GM18517 (cell line): ENCODE measurements at regions not wholly inside any gene's neighbourhood (a gene's known extent, or its start where the extent isn't known, plus 50 kb on each side); places are given as distances from the start of the nearest gene placed in this dataset.

ENCODE experiments used
- ATAC-seq: cut with Tn5 transposase; IDR thresholded peaks from one replicate; pipeline ENCODE4 v1.9.1; 2021; ENCODE audit warnings: mild to moderate bottlenecking, moderate library complexity; ENCODE audit not compliant: unreplicated experiment

DNA sequence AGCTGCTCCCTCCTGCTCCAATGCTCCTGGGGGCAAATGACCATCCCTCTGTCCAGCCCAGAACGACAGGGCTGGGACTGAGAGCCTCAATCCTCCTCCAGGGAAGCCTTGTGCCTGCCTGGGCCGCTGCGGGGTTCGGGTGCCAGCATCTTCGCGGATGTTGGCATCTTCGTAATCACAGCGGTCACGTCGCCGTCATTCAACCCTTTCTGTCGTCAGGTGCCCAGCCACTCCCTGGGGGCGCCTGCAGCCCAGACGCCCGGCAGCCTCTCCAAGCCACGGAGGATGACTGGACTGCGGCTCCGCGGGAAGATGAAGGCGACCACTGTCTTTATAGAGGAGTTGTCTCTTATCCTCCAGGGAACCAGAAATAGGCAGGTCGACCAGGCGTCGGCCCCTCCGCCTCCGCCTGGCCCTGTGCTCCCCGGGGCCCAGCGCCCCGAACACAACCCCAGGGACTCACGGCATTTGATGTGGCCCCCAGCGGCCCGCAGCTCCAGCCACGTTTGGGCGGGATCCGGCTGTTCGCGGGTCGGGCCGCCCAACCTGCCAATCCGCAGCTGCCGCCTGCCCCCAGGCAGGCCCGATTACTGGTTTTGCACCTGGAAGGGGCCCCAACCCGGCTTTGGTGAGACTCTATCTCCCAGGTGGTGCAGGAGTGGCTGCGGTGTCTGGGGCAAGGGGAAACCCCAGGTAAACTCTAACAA is 113.9 kb downstream of the THNSL2 start:
- no peak for ATAC-seq

DNA sequence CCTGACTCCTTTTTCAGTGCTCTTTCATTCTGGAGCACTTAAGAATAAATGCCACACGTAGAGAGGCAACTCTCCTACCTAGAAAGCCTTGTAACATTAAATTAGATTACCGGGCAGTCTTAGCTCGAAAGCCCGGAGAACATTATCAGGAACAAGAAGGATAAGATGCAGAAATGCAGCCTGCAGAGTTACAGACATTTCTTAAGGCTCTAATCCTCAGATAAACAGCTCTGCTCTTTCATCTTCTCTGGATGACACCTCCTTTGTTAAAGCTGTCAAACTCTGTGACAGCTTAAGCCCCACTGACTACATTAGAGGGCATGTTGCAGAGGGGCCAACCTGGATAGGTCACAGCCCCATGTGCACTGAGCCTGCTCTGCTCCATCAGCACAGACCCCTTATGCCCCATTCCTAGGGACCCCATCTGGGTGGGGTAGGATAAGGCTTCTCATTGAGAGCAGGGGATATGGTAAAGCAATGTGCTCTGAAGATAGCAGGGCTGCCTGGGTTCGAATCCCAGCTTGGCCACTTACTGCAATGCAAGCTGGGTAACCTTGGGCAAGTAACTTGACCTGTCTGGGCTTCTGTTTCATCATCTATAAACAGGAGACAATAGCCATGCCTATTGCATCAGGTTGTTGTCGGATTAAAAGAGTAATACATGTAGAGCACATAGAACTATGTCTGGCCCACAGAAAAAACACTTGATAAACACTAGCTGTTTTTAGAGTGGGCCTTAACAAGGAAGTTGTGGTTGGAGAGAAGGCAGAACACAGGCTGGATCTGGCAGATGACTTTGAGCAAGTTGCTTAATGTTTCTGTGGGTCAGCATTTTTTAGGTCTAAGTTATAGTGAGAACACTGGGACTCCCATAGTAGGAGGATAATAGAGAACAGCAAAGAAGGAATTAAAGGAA is 111.4 kb downstream of the THNSL2 start:
- no peak for ATAC-seq

DNA sequence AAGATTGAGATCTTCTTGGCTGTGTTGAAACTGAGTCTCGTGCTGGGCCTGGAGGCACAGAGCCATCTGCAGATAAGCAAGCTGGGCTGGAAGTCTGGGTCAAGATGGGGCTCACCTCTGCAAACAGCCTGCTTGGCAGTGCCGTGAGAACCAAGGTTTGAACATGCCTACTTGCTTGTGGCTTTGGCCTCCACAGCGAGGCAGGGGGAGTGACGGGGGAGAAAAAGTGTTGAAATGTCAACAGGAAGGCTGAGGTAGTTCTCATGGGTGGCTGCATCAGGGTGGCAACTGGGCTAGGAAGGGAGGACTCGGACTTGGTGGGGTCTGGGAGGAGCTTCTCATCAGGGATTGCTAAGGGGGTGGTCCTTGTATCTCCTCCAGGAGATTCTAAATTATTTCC is 99.7 kb downstream of the THNSL2 start:
- ATAC-seq = no peak

DNA sequence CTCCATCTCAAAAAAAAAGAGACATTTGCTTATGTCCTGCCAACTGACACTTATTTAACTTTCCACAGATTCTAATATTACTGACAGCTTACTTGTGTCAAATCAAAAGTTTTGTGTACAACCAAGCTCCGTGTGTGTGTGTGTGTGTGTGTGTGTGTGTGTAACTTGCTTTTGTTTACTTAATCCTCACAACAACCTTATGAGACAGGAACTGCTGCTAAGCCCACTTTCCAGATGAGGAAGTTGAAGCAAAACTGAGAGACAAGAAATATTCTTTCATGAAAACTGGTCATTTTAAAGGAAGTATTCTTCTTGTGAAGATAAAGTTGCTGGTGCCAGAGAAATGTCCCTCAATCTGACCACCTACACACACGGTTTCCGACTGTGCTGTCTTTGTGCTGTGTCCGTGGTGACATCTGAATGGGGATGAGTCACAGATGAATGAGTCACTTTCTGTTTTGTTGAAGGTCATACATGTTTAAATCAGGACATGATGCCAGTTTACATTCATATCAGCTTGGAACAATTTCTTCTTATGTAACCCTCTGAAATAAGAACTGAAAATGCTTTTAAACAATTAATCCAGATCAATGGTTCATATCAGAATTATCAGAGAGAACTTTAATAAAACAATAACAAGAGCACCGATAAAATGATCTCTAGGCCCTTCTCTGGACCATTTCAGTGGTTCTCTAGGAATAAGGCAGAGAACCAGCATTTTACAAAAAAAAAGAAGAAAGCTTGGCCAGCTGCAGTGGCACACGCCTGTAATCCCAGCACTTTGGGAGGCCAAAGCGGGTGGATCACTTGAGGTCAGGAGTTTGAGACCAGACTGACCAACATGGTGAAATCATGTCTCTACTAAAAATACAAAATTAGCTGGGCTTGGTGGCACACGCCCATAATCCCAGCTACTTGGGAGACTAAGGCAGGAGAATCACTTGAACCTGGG is 95.5 kb downstream of the THNSL2 start:
- peak; percentile 86 for ATAC-seq

DNA sequence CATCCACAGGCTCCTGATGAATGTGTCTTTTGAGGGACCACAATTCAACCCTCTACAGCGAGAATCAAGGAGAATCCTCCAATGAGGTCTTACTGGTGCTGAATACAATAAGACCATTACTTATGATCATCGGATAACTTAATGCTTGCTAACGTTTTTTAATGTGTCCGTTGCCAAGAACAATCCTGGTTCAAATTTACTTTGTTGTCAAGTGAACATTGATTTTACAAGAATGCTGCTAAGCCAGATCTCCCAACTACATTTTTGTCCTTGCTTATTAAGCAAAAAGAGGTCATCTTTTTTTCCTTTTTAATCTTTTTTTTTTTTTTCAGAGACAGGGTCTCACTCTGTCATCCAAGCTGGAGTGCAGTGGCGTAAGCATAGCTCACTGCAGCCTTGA is 93.7 kb downstream of the THNSL2 start:
- no peak for ATAC-seq

DNA sequence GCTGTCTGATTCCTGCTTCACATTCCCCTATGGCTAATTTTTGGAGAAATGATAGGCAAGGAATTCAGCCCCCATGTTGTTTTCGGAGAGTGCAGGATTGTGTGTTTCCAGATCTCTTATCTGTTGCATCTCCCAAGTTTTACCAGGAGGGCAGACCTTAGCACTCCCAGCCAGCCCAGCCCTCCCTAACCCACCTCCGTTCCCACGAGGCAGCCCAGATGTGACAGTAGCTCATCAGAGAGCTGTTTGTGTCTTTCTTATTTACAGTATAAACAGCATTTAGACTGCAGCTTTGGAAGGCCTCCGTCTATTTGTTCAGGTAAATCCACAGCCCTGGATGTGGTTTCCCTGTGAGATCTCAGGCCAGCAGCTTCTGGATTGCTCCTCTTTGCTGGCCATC is 91.6 kb downstream of the THNSL2 start:
- ATAC-seq = no peak

DNA sequence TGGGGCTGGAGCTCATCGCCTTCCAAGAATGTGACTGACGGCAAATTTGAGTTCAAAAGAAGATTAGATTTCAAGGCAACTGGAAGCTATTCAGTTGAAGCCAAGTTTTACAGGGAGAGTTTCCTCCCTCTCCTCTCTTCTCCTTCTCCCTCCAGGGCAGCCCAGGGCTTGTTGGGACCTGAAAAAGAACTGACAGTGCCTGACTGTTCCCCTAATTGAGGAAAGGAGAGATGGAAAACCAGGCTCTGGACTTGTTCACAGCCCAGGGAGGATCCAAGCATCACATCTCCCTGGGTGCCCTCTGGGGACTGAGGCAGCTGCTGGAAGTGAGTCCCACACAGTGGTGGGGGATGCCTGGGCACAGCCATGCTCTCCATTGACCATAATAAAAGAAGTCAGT is 88.1 kb downstream of the THNSL2 start:
- no peak for ATAC-seq

DNA sequence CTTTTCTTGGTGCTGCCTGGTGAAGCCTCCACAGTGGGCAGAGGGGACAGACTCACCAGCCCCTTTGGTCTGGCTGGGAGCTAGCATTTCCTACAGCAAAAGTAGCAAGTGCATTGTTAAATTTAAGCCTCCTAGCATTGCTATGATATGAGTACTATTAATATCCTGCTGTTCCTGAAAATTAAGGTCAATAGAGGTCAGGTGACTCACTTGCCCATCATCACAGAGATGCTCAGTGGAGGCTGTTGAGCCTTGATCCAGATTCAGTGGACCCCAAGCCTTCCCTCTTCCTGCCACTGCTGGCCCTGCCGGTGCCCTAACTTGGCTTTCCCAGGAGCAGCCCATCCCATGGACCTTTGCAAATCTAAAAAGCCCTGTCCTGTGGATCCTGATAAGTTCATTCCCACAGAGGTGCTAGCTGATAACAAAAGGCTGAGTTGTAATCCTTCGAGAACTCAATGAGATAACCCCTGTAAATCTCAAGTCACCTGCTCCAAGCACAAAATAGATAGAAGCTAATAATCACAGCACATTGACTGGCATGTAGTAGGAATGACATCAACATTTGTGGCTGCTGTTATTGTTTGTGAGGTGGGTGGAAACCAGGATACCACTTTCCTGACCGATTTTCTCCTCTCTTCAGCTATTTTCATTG is 84.4 kb downstream of the THNSL2 start:
- no peak for ATAC-seq

DNA sequence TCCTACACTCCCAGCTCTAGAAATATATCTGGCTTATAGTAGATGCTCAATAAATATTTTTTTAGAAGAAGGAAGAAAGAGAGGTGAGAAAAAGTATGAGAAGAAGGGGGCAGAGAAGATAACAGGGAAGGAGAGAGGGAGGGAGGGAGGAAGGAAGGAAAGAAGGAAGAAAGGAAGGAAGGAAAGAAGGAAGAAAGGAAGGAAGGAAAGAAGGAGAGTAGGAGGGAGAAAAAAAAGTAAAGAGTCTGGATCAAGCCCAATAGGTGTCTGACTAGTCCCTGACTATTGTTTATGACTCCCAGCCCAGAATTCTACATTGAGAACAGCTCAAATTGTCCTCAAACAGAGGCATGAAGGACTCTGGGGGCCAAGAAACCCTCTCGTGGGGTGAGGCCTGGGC is 83.9 kb downstream of the THNSL2 start:
- no peak for ATAC-seq

DNA sequence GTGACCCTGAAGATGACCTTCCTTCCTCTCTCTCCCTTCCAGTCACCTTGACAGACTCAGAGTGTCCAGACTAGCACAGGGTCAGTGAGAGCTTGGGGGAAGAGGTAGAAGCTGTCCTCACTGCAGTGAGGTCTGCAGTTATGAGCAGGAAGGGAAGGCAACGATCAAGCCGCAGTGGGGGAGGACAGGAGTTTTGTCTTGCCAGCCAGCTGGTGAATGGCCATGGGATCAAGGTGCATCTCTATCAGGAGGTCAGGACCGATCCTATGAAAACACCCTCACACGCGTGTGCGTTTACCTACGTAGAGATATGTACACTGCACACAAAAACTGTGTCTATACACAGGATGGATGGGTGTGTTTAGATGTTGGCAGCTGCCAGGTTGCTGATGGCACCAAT is 83.2 kb downstream of the THNSL2 start:
- no peak for ATAC-seq

DNA sequence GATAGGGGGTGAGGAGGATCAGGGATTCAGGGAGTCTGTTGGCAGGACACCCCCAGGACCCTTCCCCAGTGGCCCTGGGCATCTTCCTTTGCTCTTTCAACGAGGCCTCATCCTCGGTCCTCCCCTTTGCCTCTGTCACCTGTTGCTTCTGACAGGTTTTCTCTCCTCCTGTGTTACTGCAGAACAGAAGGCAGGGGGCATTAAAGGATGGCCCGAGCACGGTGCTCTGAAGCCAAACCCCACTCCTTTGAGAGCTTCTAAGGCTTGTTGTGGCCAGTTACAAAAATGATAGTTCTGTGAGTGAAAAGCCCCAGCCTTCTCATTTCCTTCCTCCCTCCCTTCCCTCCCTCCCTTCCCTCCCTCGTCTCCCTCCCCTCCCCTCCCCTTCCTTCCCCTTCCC is 82.5 kb downstream of the THNSL2 start:
- no peak for ATAC-seq

DNA sequence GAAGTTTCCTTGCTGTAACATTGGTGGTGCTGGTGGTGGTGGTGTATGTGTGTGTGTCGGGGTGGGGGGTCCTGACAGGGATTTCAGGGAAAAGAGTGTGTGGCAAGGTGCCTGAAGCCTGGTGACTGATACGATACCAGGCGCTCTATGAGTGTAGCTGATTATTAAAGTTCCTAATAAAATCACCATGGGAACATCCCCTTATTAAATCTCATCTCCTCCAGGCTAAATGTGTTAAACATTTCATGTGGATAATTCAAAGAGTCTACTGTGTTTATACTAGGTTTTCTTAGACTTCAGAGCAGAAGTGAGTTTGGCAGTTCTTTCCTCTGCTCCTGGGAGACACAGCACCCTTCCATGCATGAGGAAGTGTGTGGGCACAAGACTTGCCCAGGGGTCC is 82.0 kb downstream of the THNSL2 start:
- ATAC-seq = no peak

DNA sequence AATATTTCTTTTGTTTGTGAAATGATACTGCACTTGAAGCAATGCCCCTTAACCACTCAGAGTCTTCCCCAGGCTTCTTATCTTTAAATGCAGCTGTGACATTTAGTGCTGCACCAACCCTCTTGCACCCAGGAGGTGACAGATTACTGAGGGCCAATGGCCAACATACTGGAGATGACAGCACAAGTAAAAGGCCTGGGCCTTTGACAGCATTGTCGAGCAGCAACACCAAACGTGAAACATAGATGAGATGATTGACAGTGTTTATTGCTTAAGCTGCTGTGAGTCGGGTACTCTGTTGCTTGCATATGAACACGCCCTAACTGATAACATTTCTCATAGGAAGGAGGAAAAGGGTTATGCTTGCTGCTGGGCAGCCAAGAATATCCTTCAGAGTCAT is 80.3 kb downstream of the THNSL2 start:
- no peak for ATAC-seq

DNA sequence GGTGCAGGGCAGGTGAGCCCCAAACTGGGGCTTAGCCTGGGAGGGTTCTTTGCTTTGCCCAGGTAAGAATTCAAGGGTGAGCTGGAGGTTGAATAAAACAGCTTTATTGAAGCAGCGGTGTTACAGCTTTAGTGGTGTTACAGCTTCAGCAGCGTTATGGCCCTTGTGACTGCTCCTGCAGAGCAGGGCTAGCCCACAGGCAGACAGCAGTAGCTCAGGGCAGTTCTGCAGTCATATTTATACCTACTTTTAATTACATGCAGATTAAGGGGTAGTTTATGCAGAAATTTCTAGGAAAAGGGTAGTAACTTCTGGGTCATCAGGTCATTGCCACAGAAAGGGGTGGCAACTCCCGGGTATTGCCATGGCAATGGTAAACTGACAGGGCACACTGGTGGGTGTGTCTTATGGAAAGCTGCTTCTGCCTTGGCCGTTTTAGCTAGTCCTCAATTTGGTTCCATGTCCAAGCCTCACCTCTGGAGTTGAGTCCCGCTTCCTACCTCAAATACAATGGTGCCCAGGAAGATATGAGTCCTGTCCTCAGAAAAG is 78.2 kb downstream of the THNSL2 start:
- ATAC-seq = no peak

DNA sequence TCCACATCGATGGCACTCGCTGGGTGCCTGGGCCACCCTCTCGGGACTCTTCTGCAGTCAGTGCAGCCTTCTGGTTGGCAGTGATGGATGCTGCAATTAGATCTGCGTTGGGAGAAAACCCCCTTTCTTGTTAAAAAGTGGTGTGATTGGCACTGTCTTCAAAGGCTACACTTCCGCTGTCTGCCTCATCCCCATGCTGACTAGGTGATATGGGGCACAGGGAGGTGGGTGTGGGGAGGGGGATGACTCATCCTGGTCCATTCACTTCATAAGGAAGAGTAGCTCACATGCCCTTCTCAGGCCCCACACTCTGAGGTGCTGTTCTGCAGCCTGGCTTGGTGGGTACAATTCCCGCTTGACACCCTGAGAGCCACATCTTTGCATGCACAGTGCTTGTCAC is 77.4 kb downstream of the THNSL2 start:
- ATAC-seq = no peak

DNA sequence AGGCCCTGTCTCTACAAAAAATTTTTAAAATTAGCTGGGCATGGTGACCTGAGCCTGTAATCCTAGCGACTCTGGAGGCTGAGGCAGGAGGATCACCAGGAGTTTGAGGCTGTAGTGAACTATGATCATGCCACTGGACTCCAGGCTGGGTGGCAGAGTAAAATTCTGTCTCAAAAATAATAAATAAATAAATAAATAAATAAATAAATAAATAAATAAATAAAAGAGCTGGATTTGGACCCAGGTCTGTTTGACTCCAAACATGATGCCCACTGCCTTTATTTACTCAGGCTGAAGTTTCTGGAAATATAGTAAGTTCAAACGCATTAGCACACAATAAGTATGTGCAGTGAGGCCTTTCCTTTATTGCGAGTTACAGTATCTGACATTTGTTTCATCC is 75.0 kb downstream of the THNSL2 start:
- ATAC-seq = no peak

DNA sequence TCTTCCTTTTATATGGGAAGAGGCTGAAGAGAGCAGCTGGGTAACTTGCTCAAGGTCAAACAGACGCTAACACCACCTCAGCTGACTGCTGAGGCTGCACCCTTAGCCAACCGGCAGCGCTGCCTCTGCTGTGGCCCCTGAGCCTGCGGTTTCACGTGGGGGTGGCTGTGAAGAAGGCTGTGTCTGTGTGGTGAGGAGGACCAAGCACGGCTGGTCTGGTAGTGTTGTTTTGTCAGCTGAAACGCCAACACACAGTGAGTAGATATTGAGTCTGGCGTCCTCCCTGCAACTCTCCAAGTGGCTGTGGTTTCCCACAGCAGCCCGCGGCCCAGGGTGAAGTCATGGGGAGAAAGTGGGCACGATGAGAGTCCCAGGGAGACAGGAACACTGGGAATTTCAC is 69.6 kb downstream of the THNSL2 start:
- no peak for ATAC-seq

DNA sequence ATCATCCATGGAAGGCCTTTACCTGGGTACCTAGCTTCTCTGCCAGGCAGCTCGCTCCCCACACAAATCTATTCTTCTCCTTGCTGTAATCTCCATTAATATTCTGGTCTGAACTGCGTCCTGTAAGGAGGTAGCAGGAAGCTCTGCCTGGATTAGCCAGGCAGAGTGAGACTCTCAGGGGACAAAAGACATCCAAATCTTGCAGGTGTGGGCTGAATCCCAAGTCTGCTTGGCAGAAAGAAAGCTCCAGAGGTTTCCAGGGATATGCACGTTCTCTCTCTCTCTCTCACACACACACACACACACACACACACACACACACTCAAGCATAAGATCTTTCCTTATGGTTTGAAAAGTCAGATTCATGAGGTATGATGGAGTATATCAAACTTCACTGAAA is 66.5 kb downstream of the THNSL2 start:
- ATAC-seq = no peak
